Hematopoietic multipotent progenitor cell treated with erythropoietin and hydrocortisone succinate and interleukin-3 and kit ligand, for 8 days (in vitro differentiated cells): ENCODE measurements at regions not wholly inside any gene's neighbourhood (a gene's known extent, or its start where the extent isn't known, plus 50 kb on each side); places are given as distances from the start of the nearest gene placed in this dataset.
"Not testable (repeated sequence)": the region's sequence is repeated elsewhere in the genome, so short reads cannot be mapped to it uniquely, and the experiment has no call there.

Source experiments
- DNase-seq: peaks from one replicate; pipeline ENCODE4 v3.0.0-alpha.2; 2015

DNA sequence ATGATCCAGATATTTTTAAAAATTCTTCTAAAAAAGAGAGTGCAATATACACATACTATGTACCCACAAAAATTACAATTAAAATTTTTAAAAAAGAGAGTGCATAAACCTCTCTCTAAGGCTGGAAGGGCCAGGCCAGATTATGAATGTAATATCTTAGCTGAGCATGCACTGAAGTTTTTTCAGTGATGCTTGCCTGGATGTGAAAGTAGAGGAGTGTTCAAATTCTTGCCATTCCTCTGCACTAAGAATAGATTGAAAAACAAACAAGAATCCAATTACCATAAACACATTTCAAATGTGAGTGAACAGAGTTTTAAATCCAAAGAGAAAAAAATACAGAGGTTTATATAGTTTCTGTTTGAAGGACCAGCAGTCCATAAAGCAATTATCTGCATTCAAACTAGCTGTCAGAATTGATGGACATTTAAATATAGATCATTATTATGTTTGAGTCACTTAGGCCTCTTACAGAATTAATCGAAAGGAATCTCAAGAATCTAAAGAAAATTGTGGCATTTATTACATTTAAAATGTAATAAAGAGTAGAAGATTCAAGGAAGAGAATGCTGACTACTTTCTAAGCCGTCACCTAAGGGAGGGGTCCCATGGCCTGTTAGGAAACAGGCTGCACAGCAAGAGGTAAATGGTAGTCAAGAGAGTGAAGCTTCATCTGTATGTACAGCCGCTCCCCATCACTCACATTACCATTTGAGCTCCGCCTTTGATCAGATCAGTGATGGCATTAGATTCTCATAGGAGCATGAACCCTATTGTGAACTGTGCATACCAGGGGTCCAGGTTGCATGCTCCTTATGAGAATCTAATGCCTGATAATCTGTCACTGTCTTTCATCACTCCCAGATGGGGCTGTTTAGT is 159.3 kb upstream of the MDFIC2 start:
- DNase-seq, result no peak

DNA sequence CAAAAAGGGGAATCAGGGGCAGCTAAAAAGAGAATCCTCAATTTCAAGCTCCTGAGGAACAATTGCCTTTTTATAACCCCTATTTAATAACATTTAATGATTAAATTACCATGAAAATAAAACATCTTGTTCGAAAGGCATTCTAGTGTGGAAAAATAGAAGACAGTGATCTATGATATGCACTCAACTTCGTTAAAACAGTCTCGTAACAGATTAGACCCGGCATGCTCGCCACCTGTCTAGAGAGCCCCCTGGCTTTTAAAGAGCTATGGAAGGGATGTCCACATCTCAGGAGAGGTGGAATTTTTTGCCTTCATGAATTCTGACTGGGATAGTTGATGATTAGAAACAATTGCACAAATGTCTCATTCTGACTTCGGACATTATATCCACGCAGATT is 153.7 kb upstream of the MDFIC2 start:
- DNase-seq, result no peak

GRCh38 chr3:70464876-70465275 is 152.4 kb upstream of the MDFIC2 start:
- no peak for DNase-seq

GRCh38 chr3:70464465-70464864 is 152.0 kb upstream of the MDFIC2 start:
- no peak for DNase-seq

DNA sequence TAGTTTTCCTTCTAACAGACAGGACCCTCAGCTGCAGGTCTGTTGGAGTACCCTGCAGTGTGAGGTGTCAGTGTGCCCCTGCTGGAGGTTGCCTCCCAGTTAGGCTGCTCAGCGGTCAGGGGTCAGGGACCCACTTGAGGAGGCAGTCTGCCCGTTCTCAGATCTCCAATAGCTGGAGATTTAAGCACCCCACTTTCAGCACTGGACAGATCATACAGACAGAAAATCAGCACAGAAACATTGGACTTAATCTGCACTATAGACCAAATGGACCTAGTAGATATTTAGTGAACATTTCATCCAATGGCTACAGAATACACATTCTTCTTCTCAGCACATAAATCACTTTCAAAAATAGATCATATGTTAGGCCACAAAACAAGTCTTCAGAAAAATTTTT is 137.8 kb upstream of the MDFIC2 start:
- DNase-seq, result not testable (repeated sequence)

DNA sequence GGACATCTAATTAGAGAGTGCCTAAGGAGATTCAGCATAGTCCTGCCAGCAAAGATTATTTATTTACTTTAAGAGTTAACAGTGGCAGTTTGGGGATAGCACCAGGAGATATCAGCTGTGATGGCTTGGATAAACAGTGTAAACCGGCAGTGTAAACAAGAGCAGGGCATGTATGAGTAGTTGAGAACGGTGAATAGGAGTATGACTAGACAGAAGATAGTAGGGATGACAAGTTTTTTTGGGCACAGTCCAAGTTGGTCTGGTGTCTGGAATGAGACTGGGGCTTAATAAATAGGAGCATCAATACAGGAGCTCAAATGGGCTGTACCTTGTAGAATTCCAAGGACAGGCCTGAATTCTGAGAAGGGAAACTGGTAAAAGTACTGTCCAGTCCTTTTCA is 123.0 kb upstream of the MDFIC2 start:
- DNase-seq, result not testable (repeated sequence)

DNA sequence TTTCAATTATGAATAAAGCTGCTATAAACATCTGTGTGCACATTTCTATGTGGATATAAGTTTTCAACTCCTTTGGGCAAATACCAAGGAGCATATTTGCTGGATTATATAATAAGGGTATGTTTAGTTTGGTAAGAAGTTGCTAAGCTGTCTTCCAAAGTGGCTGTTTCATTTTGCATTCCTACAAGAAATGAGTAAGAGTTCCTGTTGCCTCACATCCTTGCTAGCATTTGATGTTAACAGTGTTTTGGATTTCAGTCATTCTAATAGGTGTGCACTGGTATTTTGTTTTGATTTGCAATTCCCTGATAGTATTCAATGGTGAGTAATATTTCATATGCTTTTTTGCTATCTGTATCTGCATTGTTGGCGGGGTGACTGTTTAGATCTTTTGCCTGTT is 120.7 kb upstream of the MDFIC2 start:
- no peak for DNase-seq

GRCh38 chr3:70431911-70432310 is 119.5 kb upstream of the MDFIC2 start:
- no peak for DNase-seq

GRCh38 chr3:70426071-70426470 is 113.6 kb upstream of the MDFIC2 start:
- no peak for DNase-seq

GRCh38 chr3:70421506-70421905 is 109.1 kb upstream of the MDFIC2 start:
- no peak for DNase-seq

DNA sequence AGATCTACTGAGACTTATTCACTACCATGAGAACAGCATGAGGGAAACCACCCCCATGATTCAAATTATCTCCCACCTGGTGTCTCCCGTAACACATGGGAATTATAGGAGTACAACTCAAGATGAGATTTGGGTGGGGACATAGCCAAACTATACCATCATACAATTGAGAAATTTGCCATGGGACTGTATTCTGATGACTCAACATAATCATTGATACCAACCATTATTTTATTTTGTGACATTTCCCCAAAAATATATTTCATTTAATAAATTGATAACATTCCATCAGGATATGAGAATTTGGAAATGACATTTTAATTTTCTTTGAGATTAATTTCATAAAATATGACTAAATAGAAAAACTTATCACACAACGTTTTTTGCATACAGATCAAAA is 96.6 kb upstream of the MDFIC2 start:
- no peak for DNase-seq

- no peak for DNase-seq
These were observed 87.8 kb upstream of the MDFIC2 start for GRCh38 chr3:70400194-70400593.

GRCh38 chr3:70393881-70394612 is 81.6 kb upstream of the MDFIC2 start:
- no peak for DNase-seq

DNA sequence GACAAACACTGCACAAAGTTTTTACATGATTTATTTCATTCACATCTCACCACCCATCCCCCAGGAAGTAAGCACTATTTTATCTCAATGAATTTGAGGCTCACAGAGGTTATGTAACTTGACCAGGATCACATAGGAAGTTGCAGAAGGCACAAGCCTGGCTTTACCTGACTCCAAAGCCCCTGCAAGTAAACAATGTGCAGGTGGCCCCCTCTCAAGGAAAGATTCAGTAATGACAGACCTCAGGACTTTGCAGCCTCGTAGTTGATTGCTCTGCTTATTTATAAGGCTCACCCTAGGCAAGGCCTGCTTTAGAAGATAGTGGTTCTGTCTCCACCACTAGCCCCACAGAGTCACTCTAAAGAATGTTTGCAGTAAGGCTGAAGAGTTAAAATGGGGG is 79.8 kb upstream of the MDFIC2 start:
- DNase-seq, result no peak

DNA sequence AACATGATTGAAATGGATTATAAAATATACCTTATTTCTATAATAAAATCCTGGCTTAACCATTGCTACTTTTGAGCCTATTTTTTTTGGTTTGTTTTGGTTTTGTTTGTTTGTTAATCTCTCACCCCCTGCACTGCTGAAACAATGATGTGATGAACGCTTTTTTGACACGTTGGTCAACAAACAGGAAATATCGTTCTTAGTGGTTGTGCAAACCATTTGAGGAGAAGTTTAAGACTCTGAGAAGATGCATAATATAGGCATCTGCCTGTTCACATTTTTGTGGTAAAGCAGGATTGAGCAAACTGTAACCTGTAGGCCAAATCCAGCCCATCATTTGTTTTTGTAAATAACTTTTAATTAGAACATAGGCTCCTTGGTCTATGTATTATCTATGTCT is 75.5 kb upstream of the MDFIC2 start:
- no peak for DNase-seq

GRCh38 chr3:70386846-70387245 is 74.4 kb upstream of the MDFIC2 start:
- no peak for DNase-seq

GRCh38 chr3:70386043-70386442 is 73.6 kb upstream of the MDFIC2 start:
- no peak for DNase-seq

DNA sequence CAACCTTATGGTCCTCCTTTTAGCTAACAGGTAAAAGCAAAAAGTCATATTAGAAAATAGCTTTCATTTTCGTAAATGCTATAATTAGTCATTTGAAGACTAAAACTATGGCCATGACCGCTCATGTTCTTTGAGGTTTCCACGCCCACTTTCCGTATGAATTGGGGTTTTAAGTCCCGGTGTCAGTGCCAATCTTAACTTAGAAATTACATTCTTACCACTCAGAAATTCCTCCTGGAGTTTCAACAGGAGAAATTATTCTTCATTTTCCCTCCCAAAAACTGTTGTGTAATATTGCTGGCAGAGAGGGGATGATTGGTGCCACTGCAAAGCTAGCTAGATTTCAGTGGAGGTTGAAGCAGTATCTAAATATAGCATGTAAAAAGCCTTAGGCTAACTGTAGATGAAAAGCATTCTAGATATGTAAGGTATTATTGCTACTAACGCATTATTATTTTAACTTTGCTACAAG is 71.0 kb upstream of the MDFIC2 start:
- no peak for DNase-seq

GRCh38 chr3:70374179-70374578 is 61.7 kb upstream of the MDFIC2 start:
- no peak for DNase-seq
